Caco-2 (cell line): ENCODE measurements at regions not wholly inside any gene's neighbourhood (a gene's known extent, or its start where the extent isn't known, plus 50 kb on each side); places are given as distances from the start of the nearest gene placed in this dataset.

Experiments used
- BruUV-seq: library from RNA; stranded (reverse); fragments of 400-500 nt; replicated peaks from 2 replicates; lab custom pipeline; 2021; lab: Mats Ljungman, UMichigan
- CTCF ChIA-PET: fragments of 300-600 bp; sonication (Branson Sonifier 250); formaldehyde crosslinking; loops from one replicate; lab custom pipeline; 2022; ENCODE audit warnings: antibody characterized with exemption; lab: Charles Lee
- POLR2A ChIA-PET: fragments of 300-600 bp; sonication (Branson Sonifier 250); formaldehyde crosslinking; loops from one replicate; lab custom pipeline; 2022; ENCODE audit warnings: antibody characterized with exemption; lab: Charles Lee
- DNase-seq, 2 experiments: peaks; one replicate each; pipeline versions ENCODE4 v3.0.0 to v3.0.0-alpha.2; 2020 to 2022
- H3K27me3 ChIP-seq: replicated peaks from 2 replicates; pipeline ENCODE4 v1.6.0; 2011; ENCODE audit warnings: low read length; ENCODE audit not compliant: control insufficient read depth, insufficient read depth
- H3K36me3 ChIP-seq: 2 replicates; pipeline ENCODE4 v1.5.1; 2011; ENCODE audit warnings: low read length; ENCODE audit not compliant: control insufficient read depth, insufficient read depth
- H3K4me1 ChIP-seq: fragments of 250-450 bp; sonication (Bioruptor Pico); 2 replicates; pipeline ENCODE4 v1.5.1; 2020; ENCODE audit warnings: mild to moderate bottlenecking
- H3K4me3 ChIP-seq: 2 replicates; pipeline ENCODE4 v1.5.1; 2011; ENCODE audit warnings: low read depth, mild to moderate bottlenecking, control low read depth, low read length
- H3K9me3 ChIP-seq: fragments of 250-450 bp; sonication (Bioruptor Pico); 2 replicates; pipeline ENCODE4 v1.5.1; 2020; ENCODE audit warnings: mild to moderate bottlenecking, moderate library complexity
- H3K27ac Mint-ChIP-seq: one replicate; pipeline ENCODE4 v1.8.0; 2022; ENCODE audit warnings: mixed read lengths; ENCODE audit not compliant: unreplicated experiment
- H3K27me3 Mint-ChIP-seq: one replicate; pipeline ENCODE4 v1.8.0; 2022; ENCODE audit warnings: mixed read lengths; ENCODE audit not compliant: insufficient read depth, unreplicated experiment
- H3K36me3 Mint-ChIP-seq: one replicate; pipeline ENCODE4 v1.8.0; 2022; ENCODE audit warnings: mild to moderate bottlenecking, mixed read lengths; ENCODE audit not compliant: insufficient read depth, unreplicated experiment
- H3K4me1 Mint-ChIP-seq: one replicate; pipeline ENCODE4 v1.8.0; 2022; ENCODE audit warnings: low read depth, mixed read lengths; ENCODE audit not compliant: unreplicated experiment
- H3K4me3 Mint-ChIP-seq: one replicate; pipeline ENCODE4 v1.8.0; 2022; ENCODE audit warnings: mild to moderate bottlenecking, moderate library complexity, mixed read lengths; ENCODE audit not compliant: unreplicated experiment
- H3K9me3 Mint-ChIP-seq: one replicate; pipeline ENCODE4 v1.8.0; 2022; ENCODE audit warnings: mixed read lengths; ENCODE audit not compliant: unreplicated experiment
- CTCF ChIP-seq, 2 experiments: fragments of 200-600 bp in 1 of 2; IDR thresholded peaks; 1 replicate in 1 of 2; 2 replicates in 1 of 2; pipeline versions ENCODE4 v1.5.1 to v1.8.0; 2011 to 2022; ENCODE audit warnings: antibody characterized with exemption in 1 of 2, control low read depth in 1 of 2, inconsistent platforms in 1 of 2, low read depth in 1 of 2, low read length in 1 of 2, mild to moderate bottlenecking in 1 of 2, moderate library complexity in 1 of 2; ENCODE audit not compliant: insufficient read depth in 1 of 2, severe bottlenecking in 1 of 2, unreplicated experiment in 1 of 2
- intact Hi-C: fragments of 100-400 bp; cut with micrococcal nuclease; formaldehyde crosslinking; loops from one replicate; pipeline ENCODE4 v1.10.0; 2022; ENCODE audit not compliant: unreplicated experiment

GRCh38 chr1:110783292-110783918, 89.5 kb upstream of the CD53 start:
- Mint-ChIP-seq H3K9me3 (no peaks in the 10 kb centered on the region), H3K4me3 (no peak overlapping the region), H3K4me1 (no peaks in the 10 kb centered on the region), H3K27me3 (peaks cover 12% of the 10 kb centered on the region), H3K27ac (no peak overlapping the region), H3K36me3 (no peaks in the 10 kb centered on the region)
- H3K4me1 ChIP-seq = no peaks in the 10 kb centered on the region
- CTCF ChIA-PET = interaction anchor here (0.5 to 1.5 kb wide), 4 partner anchors 17 to 209 kb away, joined by 3 to 5 read pairs (median 4); no protein-coding TSS in a partner anchor
- DNase-seq = peak; percentile 36 to 49
- H3K9me3 ChIP-seq = no peaks in the 10 kb centered on the region
- no peaks in the 10 kb centered on the region for H3K27me3 ChIP-seq
- peak; percentile 70 to 79 for TF ChIP-seq CTCF (IDR thresholded peaks at IDR 0.05; ENCODE audit: insufficient read depth in 1 of 2, low read depth in 1 of 2, low read length in 1 of 2, severe bottlenecking in 1 of 2, unreplicated experiment in 1 of 2)
- no peaks in the 10 kb centered on the region for H3K36me3 ChIP-seq
- BruUV-seq = no TSS peak
- no peak overlapping the region for H3K4me3 ChIP-seq
- POLR2A ChIA-PET = no interaction called here
- intact Hi-C loops = loop anchor here (5.0 to 10.0 kb wide), 3 partner anchors 166 to 259 kb away; no protein-coding TSS in a partner anchor

GRCh38 chr1:110781525-110781924, 91.4 kb upstream of the CD53 start:
- Mint-ChIP-seq H3K9me3 (no peaks in the 10 kb centered on the region), H3K36me3 (no peaks in the 10 kb centered on the region), H3K4me3 (no peak overlapping the region), H3K4me1 (no peaks in the 10 kb centered on the region), H3K27me3 (peaks cover 8% of the 10 kb centered on the region), H3K27ac (no peak overlapping the region)
- Histone ChIP-seq H3K4me1 (no peaks in the 10 kb centered on the region), H3K27me3 (no peaks in the 10 kb centered on the region), H3K36me3 (no peaks in the 10 kb centered on the region), H3K9me3 (no peaks in the 10 kb centered on the region), H3K4me3 (no peak overlapping the region)
- intact Hi-C loops = loop anchor here (1.0 to 10.0 kb wide), 4 partner anchors 151 to 257 kb away; no protein-coding TSS in a partner anchor
- ChIA-PET POLR2A (no interaction called here), CTCF (interaction anchor here (0.8 to 1.4 kb wide), 3 partner anchors 16 to 162 kb away, joined by 3 to 6 read pairs (median 3); no protein-coding TSS in a partner anchor)
- no TSS peak for BruUV-seq
- no peak for TF ChIP-seq CTCF (IDR thresholded peaks at IDR 0.05; ENCODE audit: insufficient read depth in 1 of 2, low read depth in 1 of 2, low read length in 1 of 2, severe bottlenecking in 1 of 2, unreplicated experiment in 1 of 2)
- DNase-seq = no peak

GRCh38 chr1:110780600-110781484, 92.1 kb upstream of the CD53 start:
- ChIA-PET CTCF (interaction anchor here (0.8 to 1.4 kb wide), 3 partner anchors 16 to 161 kb away, joined by 3 to 6 read pairs (median 3); no protein-coding TSS in a partner anchor), POLR2A (no interaction called here)
- H3K27me3 Mint-ChIP-seq = peaks cover 12% of the 10 kb centered on the region
- Histone ChIP-seq H3K36me3 (no peaks in the 10 kb centered on the region), H3K4me1 (no peaks in the 10 kb centered on the region), H3K27me3 (no peaks in the 10 kb centered on the region), H3K9me3 (no peaks in the 10 kb centered on the region), H3K4me3 (no peak overlapping the region)
- TF ChIP-seq CTCF (IDR thresholded peaks at IDR 0.05; ENCODE audit: insufficient read depth in 1 of 2, low read depth in 1 of 2, low read length in 1 of 2, severe bottlenecking in 1 of 2, unreplicated experiment in 1 of 2) = peak; percentile 43 to 52
- H3K9me3 Mint-ChIP-seq = no peaks in the 10 kb centered on the region
- BruUV-seq = no TSS peak
- no peaks in the 10 kb centered on the region for H3K36me3 Mint-ChIP-seq
- H3K4me3 Mint-ChIP-seq = no peak overlapping the region
- peak; percentile 43 to 46 for DNase-seq
- H3K27ac Mint-ChIP-seq = no peak overlapping the region
- H3K4me1 Mint-ChIP-seq = no peaks in the 10 kb centered on the region
- intact Hi-C loops = loop anchor here (1.0 to 10.0 kb wide), 4 partner anchors 151 to 256 kb away; no protein-coding TSS in a partner anchor
